Cardiac muscle cell (in vitro differentiated cells and primary cell): ENCODE measurements at regions not wholly inside any gene's neighbourhood (a gene's known extent, or its start where the extent isn't known, plus 50 kb on each side); places are given as distances from the start of the nearest gene placed in this dataset.

Experiments used
- DNase-seq, 2 donors: peaks; one replicate each; pipeline versions ENCODE4 v3.0.0 to v3.0.0-alpha.2; 2010 to 2017; ENCODE audit warnings: low read depth in 1 of 2, low spot score in 1 of 2
- H3K27ac ChIP-seq: fragments of 200-600 bp; sonication (generic); 2 replicates; pipeline ENCODE4 v1.5.1; 2016
- H3K27me3 ChIP-seq: fragments of 200-600 bp; sonication (generic); 2 replicates; pipeline ENCODE4 v1.6.0; 2016; ENCODE audit warnings: control low read depth
- H3K36me3 ChIP-seq: fragments of 200-600 bp; sonication (generic); 2 replicates; pipeline ENCODE4 v1.5.1; 2016; ENCODE audit warnings: control low read depth
- H3K4me1 ChIP-seq: fragments of 200-600 bp; sonication (generic); 2 replicates; pipeline ENCODE4 v1.8.1; 2017; ENCODE audit warnings: low read depth, mild to moderate bottlenecking, mixed run types
- H3K4me3 ChIP-seq: fragments of 200-600 bp; sonication (generic); 2 replicates; pipeline ENCODE4 v1.5.1; 2016; ENCODE audit warnings: mild to moderate bottlenecking
- H3K9me3 ChIP-seq: fragments of 200-600 bp; sonication (generic); 2 replicates; pipeline ENCODE4 v1.5.1; 2017; ENCODE audit warnings: low read depth, mild to moderate bottlenecking, control low read depth
- CTCF ChIP-seq: IDR thresholded peaks from 2 replicates; pipeline ENCODE4 v1.5.1; 2012; ENCODE audit warnings: low read depth, mild to moderate bottlenecking, low read length

DNA sequence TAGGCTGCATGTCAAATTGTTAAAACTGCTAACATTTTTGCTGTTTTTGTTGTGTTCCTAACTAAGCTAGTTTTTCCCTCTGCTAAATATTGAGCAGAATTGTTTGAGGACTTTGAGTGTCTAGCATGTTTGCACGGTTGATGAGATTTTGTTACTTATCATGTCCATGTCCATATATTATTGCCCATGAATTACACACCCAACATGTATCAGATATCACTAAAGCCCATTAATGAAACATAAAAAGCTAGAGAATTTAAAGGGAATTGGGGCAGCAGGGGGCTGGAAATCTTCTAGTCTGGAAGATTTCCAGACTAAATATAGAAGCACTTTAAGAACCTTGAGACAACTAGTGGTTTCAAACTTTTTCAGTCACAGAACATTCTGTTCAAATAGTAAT lies 197.7 kb downstream of the SNX10 start:
- Histone ChIP-seq H3K27ac (no peak overlapping the region), H3K27me3 (no peaks in the 10 kb centered on the region), H3K4me1 (peaks cover 11% of the 10 kb centered on the region), H3K36me3 (no peaks in the 10 kb centered on the region), H3K4me3 (no peak overlapping the region), H3K9me3 (no peaks in the 10 kb centered on the region)
- TF ChIP-seq CTCF = no peak
- DNase-seq = no peak

DNA sequence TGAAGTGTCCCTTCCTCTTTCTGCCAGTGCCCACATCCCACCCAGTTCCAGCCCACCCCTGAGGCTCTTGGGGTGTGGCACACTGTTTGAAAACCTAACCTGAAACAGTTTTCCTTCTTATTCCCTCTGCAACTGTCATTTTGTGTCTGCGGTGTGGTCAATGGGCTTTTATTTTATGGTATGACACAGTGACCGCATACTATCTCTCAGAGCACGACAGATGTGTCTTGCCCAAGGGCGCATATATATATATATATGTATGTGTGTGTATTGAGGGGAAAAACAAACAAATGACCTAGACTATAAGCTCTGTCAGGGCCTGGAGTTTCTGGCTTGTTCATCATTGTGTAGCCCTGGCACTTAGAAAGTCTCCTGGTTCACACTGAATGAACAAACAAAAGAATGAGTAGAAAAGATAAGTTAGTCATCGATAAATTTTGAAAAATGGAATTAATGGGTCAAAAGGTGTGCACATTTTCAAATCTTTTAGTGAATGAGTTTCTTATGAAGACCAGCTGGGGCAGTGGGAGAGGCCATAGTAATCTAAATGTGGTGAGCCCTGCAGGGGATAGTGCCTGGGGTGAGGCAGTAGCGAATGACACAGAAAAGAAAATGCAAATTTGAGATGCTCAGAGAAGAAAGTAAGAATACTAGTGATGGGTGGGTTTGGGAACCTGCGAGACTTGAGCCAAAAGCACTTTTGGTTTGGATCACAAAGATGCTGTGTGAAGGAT lies 198.4 kb downstream of the SNX10 start:
- H3K27ac ChIP-seq = no peak overlapping the region
- no peaks in the 10 kb centered on the region for H3K27me3 ChIP-seq
- no peaks in the 10 kb centered on the region for H3K9me3 ChIP-seq
- peaks cover 11% of the 10 kb centered on the region for H3K4me1 ChIP-seq
- no peaks in the 10 kb centered on the region for H3K36me3 ChIP-seq
- no peak for TF ChIP-seq CTCF
- no peak for DNase-seq
- H3K4me3 ChIP-seq = no peak overlapping the region

DNA sequence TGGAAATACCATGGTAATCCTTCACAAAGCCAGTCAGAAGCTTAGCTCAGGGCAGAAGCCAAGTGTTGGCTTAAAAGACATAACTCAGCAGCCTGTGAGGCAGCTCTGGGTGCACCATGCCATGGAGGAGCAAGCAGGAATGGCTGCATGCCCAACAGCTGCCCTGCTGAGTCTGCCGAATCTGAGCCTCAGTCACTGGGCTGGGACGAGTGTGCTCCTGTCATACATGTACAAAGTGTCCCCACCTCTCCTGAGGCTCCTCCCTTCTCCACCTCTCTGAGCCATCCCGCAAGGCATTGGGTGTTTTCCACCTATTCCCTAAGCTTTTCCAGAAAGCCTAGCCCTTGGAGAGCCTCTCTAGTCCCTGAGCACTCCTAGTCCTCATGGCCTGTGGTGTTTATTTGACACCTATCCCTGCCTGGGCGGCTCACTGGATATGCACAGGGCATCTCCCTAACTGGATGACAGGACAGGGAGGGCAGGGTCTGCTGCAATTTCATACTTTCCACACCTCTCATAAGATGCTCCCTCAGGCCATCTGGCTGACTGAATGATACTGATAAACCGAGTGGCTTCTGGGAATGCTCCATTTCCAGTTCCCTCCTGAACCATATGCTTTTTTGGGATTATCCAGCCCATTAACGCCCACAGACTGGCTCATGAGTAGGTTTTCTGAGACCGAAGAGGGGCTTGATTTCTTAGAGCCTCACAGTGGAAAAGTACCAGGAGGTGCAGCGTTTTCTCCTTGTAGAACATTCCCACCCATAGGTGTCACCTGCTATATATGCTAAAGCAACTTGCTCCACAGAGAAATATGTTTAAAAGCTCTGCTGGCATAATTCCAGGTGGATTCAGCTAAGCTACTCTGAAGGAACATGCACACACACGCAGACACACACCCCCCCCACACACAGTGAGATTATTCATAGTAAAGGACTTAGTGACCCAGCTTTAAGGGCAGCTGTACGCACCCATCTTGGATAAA lies 199.3 kb downstream of the SNX10 start:
- TF ChIP-seq CTCF = no peak
- no peaks in the 10 kb centered on the region for H3K9me3 ChIP-seq
- no peaks in the 10 kb centered on the region for H3K36me3 ChIP-seq
- peaks cover 18% of the 10 kb centered on the region for H3K4me1 ChIP-seq
- H3K27ac ChIP-seq = no peak overlapping the region
- no peak for DNase-seq
- H3K27me3 ChIP-seq = no peaks in the 10 kb centered on the region
- H3K4me3 ChIP-seq = no peak overlapping the region

- H3K4me3 ChIP-seq = no peak overlapping the region
- DNase-seq = no peak
- H3K27me3 ChIP-seq = no peaks in the 10 kb centered on the region
- H3K36me3 ChIP-seq = no peaks in the 10 kb centered on the region
- H3K27ac ChIP-seq = no peak overlapping the region
- no peaks in the 10 kb centered on the region for H3K9me3 ChIP-seq
- H3K4me1 ChIP-seq = peaks cover 18% of the 10 kb centered on the region
- TF ChIP-seq CTCF = no peak
These were observed 201.2 kb downstream of the SNX10 start for GRCh38 chr7:26492816-26493215.

- no peaks in the 10 kb centered on the region for H3K36me3 ChIP-seq
- DNase-seq = peak in 1 of 2 donors; percentile 37
- peaks cover 18% of the 10 kb centered on the region for H3K4me1 ChIP-seq
- no peaks in the 10 kb centered on the region for H3K9me3 ChIP-seq
- no peak overlapping the region for H3K4me3 ChIP-seq
- H3K27me3 ChIP-seq = no peaks in the 10 kb centered on the region
- H3K27ac ChIP-seq = no peak overlapping the region
- TF ChIP-seq CTCF = no peak
These were observed 202.2 kb downstream of the SNX10 start for GRCh38 chr7:26493737-26494428.
